ENCODE measurements at regions not wholly inside any gene's neighbourhood (a gene's known extent, or its start where the extent isn't known, plus 50 kb on each side); places are given as distances from the start of the nearest gene placed in this dataset.

- Mint-ChIP-seq H3K4me1 (no peaks in the 10 kb centered on the region), H3K27me3 (ENCODE audit: insufficient read depth) (peaks cover 12% of the 10 kb centered on the region), H3K4me3 (no peak overlapping the region), H3K9me3 (no peaks in the 10 kb centered on the region), H3K36me3 (ENCODE audit: low read depth) (no peaks in the 10 kb centered on the region), H3K27ac (no peak overlapping the region)
- Histone ChIP-seq H3K9me3 (ENCODE audit: control insufficient read depth, low read length) (no peaks in the 10 kb centered on the region), H3K27me3 (ENCODE audit: control insufficient read depth, insufficient read depth, low read length, poor library complexity, severe bottlenecking) (no peaks in the 10 kb centered on the region), H3K36me3 (ENCODE audit: control insufficient read depth, insufficient read depth, low read length) (no peaks in the 10 kb centered on the region), H3K27ac (ENCODE audit: low read depth, low read length) (no peak overlapping the region), H3K4me1 (ENCODE audit: control insufficient read depth, insufficient read depth, low read length) (no peaks in the 10 kb centered on the region), H3K9ac (ENCODE audit: extremely low read depth, low read length, poor library complexity, severe bottlenecking) (no peak overlapping the region), H3K4me3 (ENCODE audit: low read length) (no peak overlapping the region)
- 92 to 100% methylated on average over 4 to 8 of the region's 8 CpGs for WGBS, 2 experiments (ENCODE audit: insufficient coverage in 1 of 2, insufficient read length in 1 of 2)
- no peak for DNase-seq
- TF ChIP-seq CTCF (conservative IDR thresholded peaks at IDR 0.05), result no peak
Observed at GRCh38 chr11:70019576-70020011, 58.5 kb upstream of the ANO1 start.

GRCh38 chr11:70020336-70021214, 57.5 kb upstream of the ANO1 start:
- Histone ChIP-seq H3K36me3 (ENCODE audit: control insufficient read depth, insufficient read depth, low read length) (no peaks in the 10 kb centered on the region), H3K4me1 (ENCODE audit: control insufficient read depth, insufficient read depth, low read length) (no peaks in the 10 kb centered on the region), H3K9ac (ENCODE audit: extremely low read depth, low read length, poor library complexity, severe bottlenecking) (no peak overlapping the region), H3K27ac (ENCODE audit: low read depth, low read length) (no peak overlapping the region), H3K27me3 (ENCODE audit: control insufficient read depth, insufficient read depth, low read length, poor library complexity, severe bottlenecking) (no peaks in the 10 kb centered on the region), H3K9me3 (ENCODE audit: control insufficient read depth, low read length) (no peaks in the 10 kb centered on the region), H3K4me3 (ENCODE audit: low read length) (no peak overlapping the region)
- no peaks in the 10 kb centered on the region for H3K9me3 Mint-ChIP-seq
- no peak for DNase-seq
- TF ChIP-seq CTCF (conservative IDR thresholded peaks at IDR 0.05), result no peak
- H3K4me1 Mint-ChIP-seq, result no peaks in the 10 kb centered on the region
- H3K36me3 Mint-ChIP-seq (ENCODE audit: low read depth), result no peaks in the 10 kb centered on the region
- H3K27ac Mint-ChIP-seq, result no peak overlapping the region
- no peak overlapping the region for H3K4me3 Mint-ChIP-seq
- 93 to 96% methylated on average over 16 to 22 of the region's 24 CpGs for WGBS, 2 experiments (ENCODE audit: insufficient coverage in 1 of 2, insufficient read length in 1 of 2)
- peaks cover 12% of the 10 kb centered on the region for H3K27me3 Mint-ChIP-seq (ENCODE audit: insufficient read depth)

GRCh38 chr11:70021586-70021985, 56.5 kb upstream of the ANO1 start:
- DNase-seq, result no peak
- no peak overlapping the region for H3K4me3 ChIP-seq (ENCODE audit: low read length)
- H3K27me3 ChIP-seq (ENCODE audit: control insufficient read depth, insufficient read depth, low read length, poor library complexity, severe bottlenecking), result no peaks in the 10 kb centered on the region
- no peaks in the 10 kb centered on the region for H3K9me3 ChIP-seq (ENCODE audit: control insufficient read depth, low read length)
- H3K36me3 Mint-ChIP-seq (ENCODE audit: low read depth), result no peaks in the 10 kb centered on the region
- no peak for TF ChIP-seq CTCF (conservative IDR thresholded peaks at IDR 0.05)
- no peak overlapping the region for H3K4me3 Mint-ChIP-seq
- H3K27me3 Mint-ChIP-seq (ENCODE audit: insufficient read depth), result peaks cover 12% of the 10 kb centered on the region
- H3K9me3 Mint-ChIP-seq, result no peaks in the 10 kb centered on the region
- no peak overlapping the region for H3K27ac Mint-ChIP-seq
- no peaks in the 10 kb centered on the region for H3K36me3 ChIP-seq (ENCODE audit: control insufficient read depth, insufficient read depth, low read length)
- H3K4me1 ChIP-seq (ENCODE audit: control insufficient read depth, insufficient read depth, low read length), result no peaks in the 10 kb centered on the region
- H3K27ac ChIP-seq (ENCODE audit: low read depth, low read length), result no peak overlapping the region
- H3K4me1 Mint-ChIP-seq, result no peaks in the 10 kb centered on the region
- H3K9ac ChIP-seq (ENCODE audit: extremely low read depth, low read length, poor library complexity, severe bottlenecking), result no peak overlapping the region
- WGBS, 2 experiments (ENCODE audit: insufficient coverage in 1 of 2, insufficient read length in 1 of 2), result 93 to 96% methylated on average over 4 to 10 of the region's 10 CpGs

Measured in endodermal cell (in vitro differentiated cells).